Panc1 (cell line): ENCODE measurements at regions not wholly inside any gene's neighbourhood (a gene's known extent, or its start where the extent isn't known, plus 50 kb on each side); places are given as distances from the start of the nearest gene placed in this dataset.

Source experiments
- ATAC-seq: fragments of 200-7000 bp; cut with Tn5 transposase; 2 replicates; pipeline ENCODE4 v1.9.1; 2020; ENCODE audit warnings: mild to moderate bottlenecking, moderate library complexity
- BruUV-seq: library from RNA; stranded (reverse); fragments of 400-500 nt; replicated peaks from 2 replicates; lab custom pipeline; 2021; lab: Mats Ljungman, UMichigan
- CTCF ChIA-PET: fragments of 300-600 bp; sonication (Branson Sonifier 250); formaldehyde crosslinking; loops from one replicate; lab custom pipeline; 2022; ENCODE audit warnings: antibody characterized with exemption; lab: Charles Lee
- POLR2A ChIA-PET: fragments of 300-600 bp; sonication (Branson Sonifier 250); formaldehyde crosslinking; loops from one replicate; lab custom pipeline; 2022; ENCODE audit warnings: antibody characterized with exemption; lab: Charles Lee
- DNase-seq: peaks from one replicate; pipeline ENCODE4 v3.0.0-alpha.2; 2010; ENCODE audit warnings: low read depth, low spot score
- H3K27ac ChIP-seq: 2 replicates; pipeline ENCODE4 v1.5.1; 2011; ENCODE audit warnings: mild to moderate bottlenecking, low read length, inconsistent platforms
- H3K27me3 ChIP-seq: fragments of 200-500 bp; sonication (Bioruptor generic); 2 replicates; pipeline ENCODE4 v1.6.0; 2014; ENCODE audit warnings: low read length, inconsistent platforms; ENCODE audit not compliant: control insufficient read depth, insufficient read depth
- H3K36me3 ChIP-seq: fragments of 200-500 bp; sonication (Bioruptor generic); 2 replicates; pipeline ENCODE4 v1.5.1; 2014; ENCODE audit warnings: inconsistent platforms, mild to moderate bottlenecking, low read length, moderate library complexity; ENCODE audit not compliant: control insufficient read depth, insufficient read depth
- H3K4me1 ChIP-seq: 2 replicates; pipeline ENCODE4 v1.5.1; 2011; ENCODE audit warnings: inconsistent platforms, mild to moderate bottlenecking, low read length, moderate library complexity; ENCODE audit not compliant: control insufficient read depth, insufficient read depth
- H3K4me3 ChIP-seq, 2 experiments: 2 replicates each; pipeline ENCODE4 v1.5.1; 2011 to 2012; ENCODE audit warnings: low read depth in 2 of 2, low read length in 2 of 2, mild to moderate bottlenecking in 2 of 2, inconsistent platforms in 1 of 2, moderate library complexity in 1 of 2
- H3K9me3 ChIP-seq: fragments of 200-500 bp; sonication (Bioruptor generic); 2 replicates; pipeline ENCODE4 v1.5.1; 2014; ENCODE audit warnings: low read depth, mild to moderate bottlenecking, inconsistent platforms, low read length, moderate library complexity; ENCODE audit not compliant: control insufficient read depth, insufficient read depth
- POLR2AphosphoS5 ChIP-seq: IDR thresholded peaks from 2 replicates; pipeline ENCODE4 v1.6.1; 2012; ENCODE audit warnings: mild to moderate bottlenecking, low read depth, low read length, moderate library complexity
- SIN3A ChIP-seq: IDR thresholded peaks from 2 replicates; pipeline ENCODE4 v1.6.1; 2012; ENCODE audit warnings: low read depth, mild to moderate bottlenecking, low read length, moderate library complexity, borderline replicate concordance; ENCODE audit not compliant: insufficient read depth
- TCF7L2 ChIP-seq: IDR thresholded peaks from 2 replicates; pipeline ENCODE4 v1.6.1; 2011; ENCODE audit warnings: mild to moderate bottlenecking, low read depth, low read length, inconsistent platforms
- in situ Hi-C: cut with HindIII; loops from 2 replicates; pipeline ENCODE4 v1.10.0; 2016; ENCODE audit warnings: low sequenced_read_pairs, low pct_unique_long_range_greater_than_20kb
- intact Hi-C: fragments of 100-400 bp; cut with micrococcal nuclease; formaldehyde crosslinking; loops from one replicate; pipeline ENCODE4 v1.10.0; 2022; ENCODE audit not compliant: unreplicated experiment
- TF ChIP-seq, protein P1 (sequence below): fragments of 450-650 bp; IDR thresholded peaks from 2 replicates; pipeline ENCODE4 v1.5.1; 2017; ENCODE audit warnings: mild to moderate bottlenecking
- TF ChIP-seq, protein P2 (sequence below), 2 experiments: IDR thresholded peaks; 2 replicates each; pipeline ENCODE4 v1.6.1; 2011 to 2012; ENCODE audit warnings: low read depth in 2 of 2, control low read depth in 1 of 2, low read length in 1 of 2, mild to moderate bottlenecking in 1 of 2, moderate library complexity in 1 of 2; ENCODE audit not compliant: insufficient read depth in 1 of 2

DNA sequence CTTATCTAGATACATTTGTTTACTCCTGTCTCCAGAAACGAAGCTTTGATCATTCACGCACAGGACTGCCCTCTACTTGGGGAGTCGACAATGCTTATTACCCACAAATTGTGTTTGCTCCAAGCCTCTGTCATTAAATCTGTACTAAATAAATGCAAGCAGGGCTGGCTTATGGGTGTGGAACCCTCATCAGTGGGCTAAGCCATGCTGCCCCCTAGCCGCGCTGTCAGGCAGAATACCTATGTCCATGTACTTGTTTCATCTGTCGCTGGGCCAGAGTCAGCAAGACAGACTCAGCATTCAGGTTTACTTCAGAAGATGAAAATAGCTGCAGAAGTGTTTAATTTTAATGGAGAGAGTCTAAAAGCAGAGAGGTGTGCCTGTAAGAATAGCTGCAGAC lies 110.0 kb upstream of the PRR20A start:
- POLR2A ChIA-PET, result no interaction called here
- BruUV-seq, result no TSS peak
- intact Hi-C loops, result no loop called here

DNA sequence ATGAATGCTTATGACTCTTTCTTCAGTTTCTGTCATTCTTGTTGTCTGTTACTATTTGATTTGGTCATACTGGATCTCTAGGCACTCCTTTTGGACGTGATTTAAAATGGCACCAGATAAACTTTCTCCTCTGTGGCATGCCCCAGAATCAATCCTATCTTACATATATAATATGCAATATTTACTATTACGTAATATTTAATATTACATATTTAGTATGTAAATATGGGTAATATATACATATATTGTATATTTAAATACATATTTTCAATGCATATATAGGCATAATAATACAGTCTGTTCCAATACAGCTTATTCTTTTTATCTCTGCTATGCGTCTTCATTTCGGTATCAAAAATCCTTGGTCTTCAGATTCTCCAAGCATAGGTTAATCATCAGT lies 104.4 kb upstream of the PRR20A start:
- H3K4me3 ChIP-seq, result no peak overlapping the region
- DNase-seq (no peak), ATAC-seq (no peak)
- no peaks in the 10 kb centered on the region for H3K27me3 ChIP-seq
- intact Hi-C loops (no loop called here), in situ Hi-C loops (no loop called here)
- ChIA-PET CTCF (no interaction called here), POLR2A (no interaction called here)
- no peak for TF ChIP-seq POLR2AphosphoS5
- TF ChIP-seq, protein P1, sequence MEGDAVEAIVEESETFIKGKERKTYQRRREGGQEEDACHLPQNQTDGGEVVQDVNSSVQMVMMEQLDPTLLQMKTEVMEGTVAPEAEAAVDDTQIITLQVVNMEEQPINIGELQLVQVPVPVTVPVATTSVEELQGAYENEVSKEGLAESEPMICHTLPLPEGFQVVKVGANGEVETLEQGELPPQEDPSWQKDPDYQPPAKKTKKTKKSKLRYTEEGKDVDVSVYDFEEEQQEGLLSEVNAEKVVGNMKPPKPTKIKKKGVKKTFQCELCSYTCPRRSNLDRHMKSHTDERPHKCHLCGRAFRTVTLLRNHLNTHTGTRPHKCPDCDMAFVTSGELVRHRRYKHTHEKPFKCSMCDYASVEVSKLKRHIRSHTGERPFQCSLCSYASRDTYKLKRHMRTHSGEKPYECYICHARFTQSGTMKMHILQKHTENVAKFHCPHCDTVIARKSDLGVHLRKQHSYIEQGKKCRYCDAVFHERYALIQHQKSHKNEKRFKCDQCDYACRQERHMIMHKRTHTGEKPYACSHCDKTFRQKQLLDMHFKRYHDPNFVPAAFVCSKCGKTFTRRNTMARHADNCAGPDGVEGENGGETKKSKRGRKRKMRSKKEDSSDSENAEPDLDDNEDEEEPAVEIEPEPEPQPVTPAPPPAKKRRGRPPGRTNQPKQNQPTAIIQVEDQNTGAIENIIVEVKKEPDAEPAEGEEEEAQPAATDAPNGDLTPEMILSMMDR, result no peak
- TF ChIP-seq, protein P2, sequence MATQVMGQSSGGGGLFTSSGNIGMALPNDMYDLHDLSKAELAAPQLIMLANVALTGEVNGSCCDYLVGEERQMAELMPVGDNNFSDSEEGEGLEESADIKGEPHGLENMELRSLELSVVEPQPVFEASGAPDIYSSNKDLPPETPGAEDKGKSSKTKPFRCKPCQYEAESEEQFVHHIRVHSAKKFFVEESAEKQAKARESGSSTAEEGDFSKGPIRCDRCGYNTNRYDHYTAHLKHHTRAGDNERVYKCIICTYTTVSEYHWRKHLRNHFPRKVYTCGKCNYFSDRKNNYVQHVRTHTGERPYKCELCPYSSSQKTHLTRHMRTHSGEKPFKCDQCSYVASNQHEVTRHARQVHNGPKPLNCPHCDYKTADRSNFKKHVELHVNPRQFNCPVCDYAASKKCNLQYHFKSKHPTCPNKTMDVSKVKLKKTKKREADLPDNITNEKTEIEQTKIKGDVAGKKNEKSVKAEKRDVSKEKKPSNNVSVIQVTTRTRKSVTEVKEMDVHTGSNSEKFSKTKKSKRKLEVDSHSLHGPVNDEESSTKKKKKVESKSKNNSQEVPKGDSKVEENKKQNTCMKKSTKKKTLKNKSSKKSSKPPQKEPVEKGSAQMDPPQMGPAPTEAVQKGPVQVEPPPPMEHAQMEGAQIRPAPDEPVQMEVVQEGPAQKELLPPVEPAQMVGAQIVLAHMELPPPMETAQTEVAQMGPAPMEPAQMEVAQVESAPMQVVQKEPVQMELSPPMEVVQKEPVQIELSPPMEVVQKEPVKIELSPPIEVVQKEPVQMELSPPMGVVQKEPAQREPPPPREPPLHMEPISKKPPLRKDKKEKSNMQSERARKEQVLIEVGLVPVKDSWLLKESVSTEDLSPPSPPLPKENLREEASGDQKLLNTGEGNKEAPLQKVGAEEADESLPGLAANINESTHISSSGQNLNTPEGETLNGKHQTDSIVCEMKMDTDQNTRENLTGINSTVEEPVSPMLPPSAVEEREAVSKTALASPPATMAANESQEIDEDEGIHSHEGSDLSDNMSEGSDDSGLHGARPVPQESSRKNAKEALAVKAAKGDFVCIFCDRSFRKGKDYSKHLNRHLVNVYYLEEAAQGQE (IDR thresholded peaks at IDR 0.05; ENCODE audit: insufficient read depth in 1 of 2, low read depth in 2 of 2, low read length in 1 of 2), result no peak
- no peak for TF ChIP-seq TCF7L2
- TF ChIP-seq SIN3A, result no peak
- no peaks in the 10 kb centered on the region for H3K9me3 ChIP-seq
- no peak overlapping the region for H3K27ac ChIP-seq
- BruUV-seq, result no TSS peak
- H3K36me3 ChIP-seq, result no peaks in the 10 kb centered on the region
- no peaks in the 10 kb centered on the region for H3K4me1 ChIP-seq

More for the DNA sequence above, 110.0 kb upstream of the PRR20A start:
- Histone ChIP-seq H3K4me1 (no peaks in the 10 kb centered on the region), H3K9me3 (no peaks in the 10 kb centered on the region), H3K27me3 (no peaks in the 10 kb centered on the region), H3K4me3 (no peak overlapping the region), H3K27ac (no peak overlapping the region), H3K36me3 (no peaks in the 10 kb centered on the region)
- in situ Hi-C loops, result no loop called here
- DNase-seq (no peak), ATAC-seq (no peak)
- CTCF ChIA-PET, result no interaction called here
- TF ChIP-seq TCF7L2 (no peak), POLR2AphosphoS5 (no peak), SIN3A (no peak)
- TF ChIP-seq, protein P2 (IDR thresholded peaks at IDR 0.05; ENCODE audit: insufficient read depth in 1 of 2, low read depth in 2 of 2, low read length in 1 of 2), result no peak
- TF ChIP-seq, protein P1, result no peak
